IMR-90 (cell line): ENCODE measurements at regions not wholly inside any gene's neighbourhood (a gene's known extent, or its start where the extent isn't known, plus 50 kb on each side); places are given as distances from the start of the nearest gene placed in this dataset.

ENCODE experiments used
- ATAC-seq: fragments of 200-7000 bp; cut with Tn5 transposase; 2 replicates; pipeline ENCODE4 v1.9.1; 2020; ENCODE audit warnings: low read depth, mild to moderate bottlenecking, moderate library complexity
- BruUV-seq: library from RNA; stranded (reverse); fragments of 400-500 nt; replicated peaks from 2 replicates; lab custom pipeline; 2021; lab: Mats Ljungman, UMichigan
- CTCF ChIA-PET: fragments of 300-600 bp; formaldehyde crosslinking; extraction: SDS; loops from one replicate; lab custom pipeline; 2021; ENCODE audit warnings: antibody characterized with exemption; lab: Yijun Ruan, JAX
- POLR2A ChIA-PET: fragments of 300-600 bp; sonication (Branson Sonifier 250); formaldehyde crosslinking; loops from one replicate; lab custom pipeline; 2022; ENCODE audit warnings: antibody characterized with exemption; ENCODE audit not compliant: unreplicated experiment; lab: Charles Lee
- DNase-seq: peaks from one replicate; pipeline ENCODE4 v3.0.0; 2013
- H2AFZ ChIP-seq: replicated peaks from 2 replicates; pipeline ENCODE3; 2013; ENCODE audit warnings: low read length, mild to moderate bottlenecking; ENCODE audit not compliant: poor library complexity
- H2AK5ac ChIP-seq: 2 replicates; pipeline ENCODE4 v1.6.1; 2013; ENCODE audit warnings: low read depth, low read length, inconsistent platforms
- H2AK9ac ChIP-seq: replicated peaks from 2 replicates; pipeline ENCODE3; 2013; ENCODE audit warnings: mild to moderate bottlenecking, low read depth, low read length, moderate library complexity; ENCODE audit not compliant: poor library complexity
- H2BK120ac ChIP-seq: 2 replicates; pipeline ENCODE4 v1.6.1; 2013; ENCODE audit warnings: low read depth, low read length, inconsistent platforms
- H2BK15ac ChIP-seq: 3 replicates; pipeline ENCODE4 v1.6.1; 2013; ENCODE audit warnings: low read depth, low read length, inconsistent platforms
- H2BK20ac ChIP-seq: 2 replicates; pipeline ENCODE4 v1.6.1; 2013; ENCODE audit warnings: low read depth, mild to moderate bottlenecking, inconsistent platforms, low read length, moderate library complexity
- H2BK5ac ChIP-seq: 2 replicates; pipeline ENCODE4 v1.6.1; 2013; ENCODE audit warnings: mild to moderate bottlenecking, low read depth, low read length, inconsistent platforms; ENCODE audit not compliant: poor library complexity, severe bottlenecking
- H3K14ac ChIP-seq: replicated peaks from 2 replicates; pipeline ENCODE4 v1.6.1; 2013; ENCODE audit warnings: low read depth, low read length, inconsistent platforms
- H3K18ac ChIP-seq: 2 replicates; pipeline ENCODE4 v1.6.1; 2013; ENCODE audit warnings: low read depth, low read length, control low read depth
- H3K23ac ChIP-seq: 2 replicates; pipeline ENCODE4 v1.6.1; 2013; ENCODE audit warnings: low read depth, low read length, inconsistent platforms
- H3K27ac ChIP-seq: 2 replicates; pipeline ENCODE4 v1.5.1; 2013; ENCODE audit warnings: mild to moderate bottlenecking, control low read depth, low read length; ENCODE audit not compliant: insufficient read depth
- H3K27me3 ChIP-seq: 2 replicates; pipeline ENCODE4 v1.6.1; 2013; ENCODE audit warnings: low read length; ENCODE audit not compliant: control insufficient read depth, insufficient read depth
- H3K36me3 ChIP-seq: 2 replicates; pipeline ENCODE4 v1.6.1; 2013; ENCODE audit warnings: low read length, mixed read lengths; ENCODE audit not compliant: control insufficient read depth, insufficient read depth
- H3K4ac ChIP-seq: 2 replicates; pipeline ENCODE4 v1.6.1; 2013; ENCODE audit warnings: low read depth, low read length, inconsistent platforms
- H3K4me1 ChIP-seq: 2 replicates; pipeline ENCODE4 v1.6.1; 2013; ENCODE audit warnings: low read length, mixed read lengths; ENCODE audit not compliant: control insufficient read depth, insufficient read depth
- H3K4me2 ChIP-seq: 2 replicates; pipeline ENCODE4 v1.6.1; 2013; ENCODE audit warnings: low read depth, mild to moderate bottlenecking, control low read depth, low read length, moderate library complexity
- H3K4me3 ChIP-seq: 2 replicates; pipeline ENCODE4 v1.5.1; 2013; ENCODE audit warnings: low read depth, mild to moderate bottlenecking, control low read depth, low read length, moderate library complexity; ENCODE audit not compliant: insufficient read depth
- H3K56ac ChIP-seq: 2 replicates; pipeline ENCODE4 v1.6.1; 2013; ENCODE audit warnings: low read length, inconsistent platforms; ENCODE audit not compliant: insufficient read depth; ENCODE audit errors: extremely low read depth
- H3K79me1 ChIP-seq, 2 experiments: 2 replicates each; pipeline ENCODE4 v1.6.1; 2013; ENCODE audit warnings: low read length in 2 of 2, inconsistent platforms in 1 of 2, low read depth in 1 of 2
- H3K9ac ChIP-seq: 2 replicates; pipeline ENCODE4 v1.6.1; 2013; ENCODE audit warnings: low read depth, low read length, control low read depth
- H3K9me1 ChIP-seq: 2 replicates; pipeline ENCODE4 v1.6.1; 2013; ENCODE audit warnings: low read length, inconsistent platforms; ENCODE audit not compliant: insufficient read depth
- H3K9me3 ChIP-seq: 2 replicates; pipeline ENCODE4 v1.6.1; 2013; ENCODE audit warnings: low read length; ENCODE audit not compliant: control insufficient read depth, insufficient read depth
- H4K20me1 ChIP-seq: 2 replicates; pipeline ENCODE4 v1.6.1; 2013; ENCODE audit warnings: low read length, inconsistent platforms; ENCODE audit not compliant: insufficient read depth
- H4K5ac ChIP-seq: 2 replicates; pipeline ENCODE4 v1.6.1; 2013; ENCODE audit warnings: mild to moderate bottlenecking, low read depth, low read length, control low read depth
- H4K8ac ChIP-seq, 2 experiments: 2 replicates each; pipeline ENCODE4 v1.6.1; 2013; ENCODE audit warnings: low read depth in 2 of 2, low read length in 2 of 2, control low read depth in 1 of 2, inconsistent platforms in 1 of 2
- H4K91ac ChIP-seq: 2 replicates; pipeline ENCODE4 v1.6.1; 2013; ENCODE audit warnings: low read depth, low read length, inconsistent platforms; ENCODE audit not compliant: insufficient read depth
- CHD1 ChIP-seq: IDR thresholded peaks from 2 replicates; pipeline ENCODE4 v1.6.1; 2012; ENCODE audit warnings: low read depth, low read length, improper control_type of control experiment
- MAFK ChIP-seq: IDR thresholded peaks from 2 replicates; pipeline ENCODE4 v1.6.1; 2012; ENCODE audit warnings: low read depth, low read length, improper control_type of control experiment
- MXI1 ChIP-seq: IDR thresholded peaks from 2 replicates; pipeline ENCODE4 v1.6.1; 2012; ENCODE audit warnings: low read depth, mild to moderate bottlenecking, low read length, moderate library complexity, borderline replicate concordance
- NFE2L2 ChIP-seq: fragments of 150-350 bp; IDR thresholded peaks from 2 replicates; pipeline ENCODE4 v1.6.1; 2016; ENCODE audit warnings: low read depth, mild to moderate bottlenecking, low read length
- RCOR1 ChIP-seq: IDR thresholded peaks from 2 replicates; pipeline ENCODE4 v1.6.1; 2012; ENCODE audit warnings: mild to moderate bottlenecking, low read length, improper control_type of control experiment; ENCODE audit not compliant: insufficient replicate concordance
- WGBS, 2 experiments: methylation state at CpG; one replicate each; pipeline versions ENCODE4 v1.1.5 to v1.1.7; 2013; ENCODE audit warnings: missing lambda C conversion rate in 2 of 2; ENCODE audit not compliant: insufficient read length in 1 of 2; ENCODE audit errors: extremely low coverage in 2 of 2; 5-methylcytosine and 5-hydroxymethylcytosine counted together
- dilution Hi-C: fragments of 300-500 bp; cut with HindIII; formaldehyde crosslinking; loops from one replicate; pipeline ENCODE4 v1.14.3; 2018; ENCODE audit warnings: low sequenced_read_pairs; ENCODE audit not compliant: unreplicated experiment
- in situ Hi-C: fragments of 300-500 bp; cut with MboI; formaldehyde crosslinking; loops from 3 replicates; pipeline ENCODE4 v1.14.3; 2019; ENCODE audit warnings: low sequenced_read_pairs, inconsistent platforms, mixed read lengths
- intact Hi-C: fragments of 100-400 bp; cut with micrococcal nuclease; formaldehyde crosslinking; loops from 2 replicates; pipeline ENCODE4 v1.10.0; 2022
- TF ChIP-seq, protein P1 (sequence below): fragments of 150-350 bp; IDR thresholded peaks from 2 replicates; pipeline ENCODE4 v1.6.1; 2016; ENCODE audit warnings: low read depth, mild to moderate bottlenecking, low read length, moderate library complexity, borderline replicate concordance

DNA sequence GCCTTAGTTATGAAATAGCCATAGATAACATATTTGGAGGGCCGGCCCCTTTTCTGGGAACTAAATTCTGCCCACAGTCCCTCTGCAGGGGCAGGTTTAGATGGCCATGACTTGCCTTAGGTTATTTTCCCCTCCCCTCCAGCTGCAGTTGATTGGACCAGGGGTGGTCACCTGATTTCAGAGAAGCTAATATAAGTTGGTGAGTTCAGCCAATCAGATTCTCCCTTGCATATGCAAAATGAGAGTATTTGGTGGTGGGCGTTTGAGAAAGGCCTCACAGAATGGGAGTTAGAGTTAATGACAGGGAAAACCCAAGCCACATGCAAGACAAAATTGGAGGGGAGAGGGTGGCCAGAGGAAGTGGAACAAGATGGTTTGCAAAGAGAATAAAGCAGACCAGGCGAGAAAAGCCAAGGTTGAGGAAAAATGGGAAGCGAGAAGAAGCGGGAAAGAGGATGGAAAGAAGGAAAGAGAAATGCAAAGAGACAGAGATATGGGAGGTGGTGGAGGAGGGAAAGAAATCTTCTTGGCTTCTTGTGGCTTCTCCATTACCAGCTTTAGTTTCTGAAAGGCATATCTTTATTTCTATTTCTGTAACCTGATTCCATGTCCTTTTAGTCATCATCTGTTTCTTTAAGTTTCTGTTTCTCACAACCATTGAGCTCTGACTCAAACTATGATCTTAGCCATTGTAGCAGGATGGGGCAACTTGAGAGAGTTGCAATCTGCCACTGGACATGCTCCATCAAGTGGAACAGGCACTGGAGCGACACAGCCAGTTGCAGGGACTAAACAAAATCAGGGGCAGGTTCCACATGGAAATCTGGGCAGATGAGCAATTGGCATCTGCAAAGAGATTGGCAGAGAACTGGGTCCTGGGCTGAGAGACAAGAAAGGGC, 108.1 kb upstream of the SIX3 start:
- Histone ChIP-seq H2BK20ac (no peak overlapping the region), H3K23ac (no peak overlapping the region), H3K4me2 (no peak overlapping the region), H3K4me3 (no peak overlapping the region), H3K36me3 (no peaks in the 10 kb centered on the region), H3K14ac (no peak overlapping the region), H3K18ac (no peak overlapping the region), H3K4me1 (no peaks in the 10 kb centered on the region), H3K56ac (no peak overlapping the region), H4K8ac (no peak overlapping the region), H2AK5ac (no peak overlapping the region), H2BK120ac (no peak overlapping the region), H3K9me1 (no peaks in the 10 kb centered on the region), H2AFZ (no peak overlapping the region), H3K9ac (no peak overlapping the region), H4K20me1 (no peaks in the 10 kb centered on the region), H2AK9ac (no peak overlapping the region), H2BK5ac (no peak overlapping the region), H2BK15ac (no peak overlapping the region), H3K4ac (no peak overlapping the region), H4K5ac (no peak overlapping the region), H3K27me3 (peaks cover 2% of the 10 kb centered on the region), H3K9me3 (no peaks in the 10 kb centered on the region), H3K27ac (no peak overlapping the region), H4K91ac (no peak overlapping the region), H3K79me1 (no peaks in the 10 kb centered on the region)
- intact Hi-C loops (no loop called here), in situ Hi-C loops (no loop called here), dilution Hi-C loops (no loop called here)
- TF ChIP-seq NFE2L2 = no peak
- no peak for TF ChIP-seq MAFK
- no peak for TF ChIP-seq RCOR1
- TF ChIP-seq MXI1 = no peak
- TF ChIP-seq, protein P1, sequence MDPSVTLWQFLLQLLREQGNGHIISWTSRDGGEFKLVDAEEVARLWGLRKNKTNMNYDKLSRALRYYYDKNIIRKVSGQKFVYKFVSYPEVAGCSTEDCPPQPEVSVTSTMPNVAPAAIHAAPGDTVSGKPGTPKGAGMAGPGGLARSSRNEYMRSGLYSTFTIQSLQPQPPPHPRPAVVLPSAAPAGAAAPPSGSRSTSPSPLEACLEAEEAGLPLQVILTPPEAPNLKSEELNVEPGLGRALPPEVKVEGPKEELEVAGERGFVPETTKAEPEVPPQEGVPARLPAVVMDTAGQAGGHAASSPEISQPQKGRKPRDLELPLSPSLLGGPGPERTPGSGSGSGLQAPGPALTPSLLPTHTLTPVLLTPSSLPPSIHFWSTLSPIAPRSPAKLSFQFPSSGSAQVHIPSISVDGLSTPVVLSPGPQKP = no peak
- no peak for TF ChIP-seq CHD1
- no peak for ATAC-seq
- ChIA-PET POLR2A (interaction anchor here (0.6 kb wide), 1 partner anchor 108 kb away, joined by 3 read pairs; no protein-coding TSS in a partner anchor), CTCF (no interaction called here)
- peak; percentile 9 for DNase-seq
- no TSS peak for BruUV-seq
- WGBS, 2 experiments = 66% methylated on average over 4 of the region's 6 CpGs; no CpG with 5 or more reads in 1 of the 2 experiments
